ENCODE measurements at regions not wholly inside any gene's neighbourhood (a gene's known extent, or its start where the extent isn't known, plus 50 kb on each side); places are given as distances from the start of the nearest gene placed in this dataset.

- TF ChIP-seq ZNF565 (CRISPR knock-in tag; conservative IDR thresholded peaks at IDR 0.05; ENCODE audit: low read depth) (no peak), TSHZ2 (CRISPR knock-in tag; IDR thresholded peaks at IDR 0.05) (no peak), PPARA (CRISPR knock-in tag; IDR thresholded peaks at IDR 0.05; ENCODE audit: borderline replicate concordance) (no peak), CSDC2 (CRISPR knock-in tag; IDR thresholded peaks at IDR 0.05) (no peak), ZFP30 (CRISPR knock-in tag; IDR thresholded peaks at IDR 0.05) (no peak), ISL1 (CRISPR knock-in tag; IDR thresholded peaks at IDR 0.05) (no peak), POU6F1 (CRISPR knock-in tag; IDR thresholded peaks at IDR 0.05; ENCODE audit: borderline replicate concordance, low read depth) (no peak)
These were observed 58.3 kb downstream of the VCPKMT start (continued) for GRCh38 chr14:50058113-50058512.
